HG03097 (cell line): ENCODE measurements at regions not wholly inside any gene's neighbourhood (a gene's known extent, or its start where the extent isn't known, plus 50 kb on each side); places are given as distances from the start of the nearest gene placed in this dataset.
"Not testable (repeated sequence)": the region's sequence is repeated elsewhere in the genome, so short reads cannot be mapped to it uniquely, and the experiment has no call there.

Experiments used
- ATAC-seq: cut with Tn5 transposase; IDR thresholded peaks from one replicate; pipeline ENCODE4 v1.9.1; 2021; ENCODE audit not compliant: unreplicated experiment, low FRiP score

- no peak for ATAC-seq
Observed at GRCh38 chr2:195572895-195573683, 83.9 kb upstream of the SLC39A10 start.

- no peak for ATAC-seq
Observed at GRCh38 chr2:195570329-195570728, 86.7 kb upstream of the SLC39A10 start.

- no peak for ATAC-seq
Observed at GRCh38 chr2:195569255-195569654, 87.8 kb upstream of the SLC39A10 start.

- ATAC-seq: not testable (repeated sequence)
Observed at GRCh38 chr2:195564625-195565135, 92.3 kb upstream of the SLC39A10 start.

GRCh38 chr2:195563857-195564512, 93.0 kb upstream of the SLC39A10 start:
- no peak for ATAC-seq

GRCh38 chr2:195562570-195563566, 94.2 kb upstream of the SLC39A10 start:
- no peak for ATAC-seq

GRCh38 chr2:195561116-195561921, 95.7 kb upstream of the SLC39A10 start:
- ATAC-seq: peak; percentile 33

GRCh38 chr2:195560209-195560895, 96.7 kb upstream of the SLC39A10 start:
- no peak for ATAC-seq

GRCh38 chr2:195559431-195559914, 97.6 kb upstream of the SLC39A10 start:
- peak; percentile 87 for ATAC-seq

- no peak for ATAC-seq
Observed at GRCh38 chr2:195555971-195556370, 101.1 kb upstream of the SLC39A10 start.

- ATAC-seq: no peak
Observed at GRCh38 chr2:195552581-195552980, 104.4 kb upstream of the SLC39A10 start.

- ATAC-seq: no peak
Observed at GRCh38 chr2:195548198-195548940, 108.7 kb upstream of the SLC39A10 start.

GRCh38 chr2:195547268-195547840, 109.7 kb upstream of the SLC39A10 start:
- not testable (repeated sequence) for ATAC-seq

- no peak for ATAC-seq
Observed at GRCh38 chr2:195545811-195546210, 111.2 kb upstream of the SLC39A10 start.

GRCh38 chr2:195543902-195544894, 112.8 kb upstream of the SLC39A10 start:
- peak; percentile 98 for ATAC-seq

GRCh38 chr2:195543063-195543462, 114.0 kb upstream of the SLC39A10 start:
- no peak for ATAC-seq

GRCh38 chr2:195542067-195542466, 115.0 kb upstream of the SLC39A10 start:
- ATAC-seq: no peak
